ENCODE measurements at regions not wholly inside any gene's neighbourhood (a gene's known extent, or its start where the extent isn't known, plus 50 kb on each side); places are given as distances from the start of the nearest gene placed in this dataset.

- TF ChIP-seq SIN3A (IDR thresholded peaks at IDR 0.05; ENCODE audit: low read depth) (no peak), RAD21 (IDR thresholded peaks at IDR 0.05; ENCODE audit: low read depth) (no peak), YY1 (IDR thresholded peaks at IDR 0.05; ENCODE audit: extremely low read depth, insufficient replicate concordance, low read depth, low read length) (no peak), SRF (IDR thresholded peaks at IDR 0.05; ENCODE audit: low read depth) (no peak), CEBPB (IDR thresholded peaks at IDR 0.05; ENCODE audit: low read depth) (no peak), ZNF274 (IDR thresholded peaks at IDR 0.05; ENCODE audit: low read depth, low read length) (no peak), EZH2 (IDR thresholded peaks at IDR 0.05) (no peak), ZFX (IDR thresholded peaks at IDR 0.05) (no peak), ATF3 (IDR thresholded peaks at IDR 0.05) (no peak), CTCF (IDR thresholded peaks at IDR 0.05 in 2 of 3, conservative IDR thresholded peaks at IDR 0.05 in 1 of 3; ENCODE audit: borderline replicate concordance in 1 of 3, insufficient read depth in 1 of 3, low read depth in 2 of 3, low read length in 2 of 3) (no peak), ELF1 (IDR thresholded peaks at IDR 0.05; ENCODE audit: borderline replicate concordance, low read depth) (no peak), FOSL1 (IDR thresholded peaks at IDR 0.05; ENCODE audit: low read depth) (no peak), REST (IDR thresholded peaks at IDR 0.05; ENCODE audit: low read depth) (no peak), TCF7L2 (IDR thresholded peaks at IDR 0.05; ENCODE audit: borderline replicate concordance, extremely low read depth, insufficient read depth, insufficient read length) (no peak)
These were observed 715.2 kb downstream of the RNF144A start for GRCh38 chr2:7632420-7632819.

More at GRCh38 chr2:7632420-7632819, 715.2 kb downstream of the RNF144A start:
- Histone ChIP-seq H3K36me3 (ENCODE audit: control insufficient read depth in 1 of 2, insufficient read depth in 2 of 2, low read length in 2 of 2) (no peaks in the 10 kb centered on the region), H4K20me1 (ENCODE audit: insufficient read depth) (no peaks in the 10 kb centered on the region), H3K9me3 (ENCODE audit: control insufficient read depth in 1 of 2, insufficient read depth in 1 of 2, low read depth in 1 of 2, low read length in 2 of 2) (no peaks in the 10 kb centered on the region), H3K9me2 (ENCODE audit: insufficient read depth) (no peaks in the 10 kb centered on the region), H3K9ac (ENCODE audit: low read length) (no peak overlapping the region), H3K4me2 (ENCODE audit: low read length) (no peak overlapping the region), H3K4me1 (ENCODE audit: control insufficient read depth in 1 of 2, insufficient read depth in 2 of 2, low read length in 2 of 2) (no peaks in the 10 kb centered on the region), H3K27ac (ENCODE audit: low read depth, low read length) (no peak overlapping the region), H3K4me3 (replicated peaks in 1 of 2; ENCODE audit: low read depth in 1 of 2, low read length in 2 of 2) (no peak overlapping the region), H3K79me2 (ENCODE audit: insufficient read depth, low read length) (no peaks in the 10 kb centered on the region), H3K27me3 (ENCODE audit: insufficient read depth, low read length) (0 out of 2 replicates have a peak, but pooled peaks cover 1% of the 10 kb centered on the region), H2AFZ (ENCODE audit: low read depth, low read length, poor library complexity, severe bottlenecking) (no peak overlapping the region)
- ATAC-seq = no peak
- CTCF ChIA-PET = no interaction called here
- POLR2A ChIA-PET = no interaction called here
- no TSS peak for BruUV-seq (replicated peaks)
- no peak for DNase-seq (ENCODE audit: low read depth, low spot score)
- intact Hi-C loops (cut with micrococcal nuclease) = no loop called here
- RAD21 ChIA-PET (ENCODE audit: low non-redundant PET in 1 of 2, low total read pairs in 2 of 2, uncharacterized antibody in 2 of 2, unreplicated experiment in 2 of 2) = no interaction called here
